GM19395 (cell line): ENCODE measurements at regions not wholly inside any gene's neighbourhood (a gene's known extent, or its start where the extent isn't known, plus 50 kb on each side); places are given as distances from the start of the nearest gene placed in this dataset.

Source experiments
- ATAC-seq: cut with Tn5 transposase; IDR thresholded peaks from one replicate; pipeline ENCODE4 v1.9.1; 2021; ENCODE audit warnings: mild to moderate bottlenecking, moderate library complexity; ENCODE audit not compliant: unreplicated experiment

- no peak for ATAC-seq
Measured at GRCh38 chr13:78029901-78030300, 111.3 kb upstream of the EDNRB start.

GRCh38 chr13:78028960-78029359 lies 110.3 kb upstream of the EDNRB start:
- no peak for ATAC-seq

- no peak for ATAC-seq
Measured at GRCh38 chr13:78024996-78025395, 106.4 kb upstream of the EDNRB start.

GRCh38 chr13:78022164-78022877 lies 103.7 kb upstream of the EDNRB start:
- peak; percentile 100 for ATAC-seq

GRCh38 chr13:78020861-78021260 lies 102.2 kb upstream of the EDNRB start:
- ATAC-seq: no peak

- ATAC-seq: no peak
Measured at GRCh38 chr13:78015782-78016181, 97.2 kb upstream of the EDNRB start.

- no peak for ATAC-seq
Measured at GRCh38 chr13:78012046-78012445, 93.4 kb upstream of the EDNRB start.

GRCh38 chr13:78004821-78005220 lies 86.2 kb upstream of the EDNRB start:
- no peak for ATAC-seq

- ATAC-seq: no peak
Measured at GRCh38 chr13:77999746-78000145, 81.1 kb upstream of the EDNRB start.

GRCh38 chr13:77994166-77994565 lies 75.5 kb upstream of the EDNRB start:
- ATAC-seq: no peak

GRCh38 chr13:77991003-77991402 lies 72.4 kb upstream of the EDNRB start:
- ATAC-seq: no peak

- no peak for ATAC-seq
Measured at GRCh38 chr13:77989281-77989680, 70.7 kb upstream of the EDNRB start.

GRCh38 chr13:77988355-77988754 lies 69.7 kb upstream of the EDNRB start:
- no peak for ATAC-seq

- no peak for ATAC-seq
Measured at GRCh38 chr13:77986713-77987112, 68.1 kb upstream of the EDNRB start.

- no peak for ATAC-seq
Measured at GRCh38 chr13:77985866-77986636, 67.4 kb upstream of the EDNRB start.

- ATAC-seq: no peak
Measured at GRCh38 chr13:77981281-77981881, 62.8 kb upstream of the EDNRB start.

GRCh38 chr13:77980592-77980991 lies 62.0 kb upstream of the EDNRB start:
- ATAC-seq: no peak

GRCh38 chr13:77979721-77980385 lies 61.2 kb upstream of the EDNRB start:
- ATAC-seq: no peak

- no peak for ATAC-seq
Measured at GRCh38 chr13:77975358-77976042, 56.9 kb upstream of the EDNRB start.

GRCh38 chr13:77969299-77969698 lies 50.7 kb upstream of the EDNRB start:
- ATAC-seq: no peak
